ENCODE measurements at regions not wholly inside any gene's neighbourhood (a gene's known extent, or its start where the extent isn't known, plus 50 kb on each side); places are given as distances from the start of the nearest gene placed in this dataset.

- no peaks in the 10 kb centered on the region for H3K9me2 ChIP-seq (ENCODE audit: insufficient read depth)
- no peak overlapping the region for H2AFZ ChIP-seq (ENCODE audit: low read depth, low read length, poor library complexity, severe bottlenecking)
- H3K36me3 ChIP-seq (ENCODE audit: control insufficient read depth in 1 of 2, insufficient read depth in 2 of 2, low read length in 2 of 2) = no peaks in the 10 kb centered on the region
- TF ChIP-seq ZFX (IDR thresholded peaks at IDR 0.05) (no peak), FOSL1 (IDR thresholded peaks at IDR 0.05; ENCODE audit: low read depth) (no peak), SIN3A (IDR thresholded peaks at IDR 0.05; ENCODE audit: low read depth) (no peak), TCF7L2 (IDR thresholded peaks at IDR 0.05; ENCODE audit: borderline replicate concordance, extremely low read depth, insufficient read depth, insufficient read length) (no peak), RAD21 (IDR thresholded peaks at IDR 0.05; ENCODE audit: low read depth) (no peak), ZNF274 (IDR thresholded peaks at IDR 0.05; ENCODE audit: low read depth, low read length) (no peak), ZBTB33 (IDR thresholded peaks at IDR 0.05; ENCODE audit: extremely low read depth, insufficient replicate concordance, low read length) (no peak), CEBPB (IDR thresholded peaks at IDR 0.05; ENCODE audit: low read depth) (no peak), SP1 (IDR thresholded peaks at IDR 0.05; ENCODE audit: low read depth) (no peak), ELF1 (IDR thresholded peaks at IDR 0.05; ENCODE audit: borderline replicate concordance, low read depth) (no peak), EZH2 (IDR thresholded peaks at IDR 0.05) (no peak), MAX (IDR thresholded peaks at IDR 0.05) (no peak), SRF (IDR thresholded peaks at IDR 0.05; ENCODE audit: low read depth) (no peak), POLR2A (IDR thresholded peaks at IDR 0.05; ENCODE audit: borderline replicate concordance, extremely low read depth, insufficient read depth, insufficient read length) (no peak), CTCF (IDR thresholded peaks at IDR 0.05 in 2 of 3, conservative IDR thresholded peaks at IDR 0.05 in 1 of 3; ENCODE audit: borderline replicate concordance in 1 of 3, insufficient read depth in 1 of 3, low read depth in 2 of 3, low read length in 2 of 3) (no peak)
- no peak overlapping the region for H3K4me2 ChIP-seq (ENCODE audit: low read length)
- ChIA-PET RAD21 (ENCODE audit: low non-redundant PET in 1 of 2, low total read pairs in 2 of 2, uncharacterized antibody in 2 of 2, unreplicated experiment in 2 of 2) (no interaction called here), CTCF (no interaction called here), POLR2A (no interaction called here)
- H3K9ac ChIP-seq (ENCODE audit: low read length) = no peak overlapping the region
- H3K27ac ChIP-seq (ENCODE audit: low read depth, low read length) = no peak overlapping the region
- H3K79me2 ChIP-seq (ENCODE audit: insufficient read depth, low read length) = no peaks in the 10 kb centered on the region
- no peaks in the 10 kb centered on the region for H3K9me3 ChIP-seq (ENCODE audit: control insufficient read depth in 1 of 2, insufficient read depth in 1 of 2, low read depth in 1 of 2, low read length in 2 of 2)
- no peaks in the 10 kb centered on the region for H3K27me3 ChIP-seq (ENCODE audit: insufficient read depth, low read length)
- H4K20me1 ChIP-seq (ENCODE audit: insufficient read depth) = no peaks in the 10 kb centered on the region
- intact Hi-C loops (cut with micrococcal nuclease) = no loop called here
- BruUV-seq (replicated peaks) = no TSS peak
- no peaks in the 10 kb centered on the region for H3K4me1 ChIP-seq (ENCODE audit: control insufficient read depth in 1 of 2, insufficient read depth in 2 of 2, low read length in 2 of 2)
- DNase-seq (ENCODE audit: low read depth, low spot score) = no peak
- H3K4me3 ChIP-seq (replicated peaks in 1 of 2; ENCODE audit: low read depth in 1 of 2, low read length in 2 of 2) = no peak overlapping the region
- no peak for ATAC-seq
Observed at GRCh38 chr4:179123084-179123483, 1680.8 kb upstream of the AGA start.

Measured in HCT116 (cell line).